ENCODE measurements at regions not wholly inside any gene's neighbourhood (a gene's known extent, or its start where the extent isn't known, plus 50 kb on each side); places are given as distances from the start of the nearest gene placed in this dataset.
A peak's percentile ranks its signal among the peaks of the same experiment; 100 is the strongest.
"Not testable (repeated sequence)": the region's sequence is repeated elsewhere in the genome, so short reads cannot be mapped to it uniquely, and the experiment has no call there.

DNA sequence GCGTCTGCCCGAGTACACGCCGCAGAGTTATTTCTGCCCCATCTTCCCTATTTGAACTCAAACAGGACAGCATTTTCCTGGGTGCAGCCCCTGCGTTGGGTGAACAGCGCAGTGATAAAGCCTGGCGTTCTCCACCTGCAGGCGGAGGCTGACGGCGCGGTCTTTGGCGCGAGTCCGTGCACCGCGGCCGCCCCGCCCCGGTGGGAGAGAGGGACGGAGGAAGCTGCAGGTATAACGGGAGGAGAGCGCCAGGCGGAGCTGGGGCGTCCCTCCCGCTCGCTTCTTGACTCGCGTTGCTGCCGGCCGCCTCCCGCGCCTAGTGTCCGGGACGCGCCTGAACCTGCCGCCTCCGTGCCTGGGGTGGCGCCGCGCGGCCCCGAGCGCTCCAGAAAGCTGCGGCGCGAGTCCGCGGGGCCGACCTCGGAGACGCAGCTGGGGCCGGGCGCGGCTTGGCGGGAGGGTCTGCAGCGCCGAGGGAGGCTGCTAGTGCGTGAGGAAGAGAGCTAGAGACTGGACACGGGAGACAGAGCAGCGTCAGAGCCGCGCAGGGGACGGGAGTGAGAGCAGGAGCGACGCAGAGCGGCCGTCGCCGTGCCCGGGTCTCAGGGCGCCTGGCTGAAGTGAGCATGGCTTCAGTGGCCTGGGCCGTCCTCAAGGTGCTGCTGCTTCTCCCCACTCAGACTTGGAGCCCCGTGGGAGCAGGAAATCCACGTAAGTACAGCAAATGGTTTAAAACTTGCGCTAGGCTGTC is 140.7 kb downstream of the SPATA31A7 start:
- H3K27ac ChIP-seq: peak overlapping the region in 1 of 2 donors; percentile 43
- not testable (repeated sequence) for H3K36me3 ChIP-seq; DNase-seq (ENCODE audit: low spot score); H3K27me3 ChIP-seq; H3K9me3 ChIP-seq; H3K4me1 ChIP-seq
- H3K4me3 ChIP-seq: peak overlapping the region; percentile 41 to 45

- not testable (repeated sequence) for H3K9me3 ChIP-seq; H3K4me1 ChIP-seq; DNase-seq (ENCODE audit: low spot score); H3K27ac ChIP-seq; H3K36me3 ChIP-seq; H3K4me3 ChIP-seq; H3K27me3 ChIP-seq
Measured at GRCh38 chr9:61356936-61357335, 167.1 kb downstream of the SPATA31A7 start.

GRCh38 chr9:61374390-61374789 is 184.6 kb downstream of the SPATA31A7 start:
- H3K4me3 ChIP-seq; H3K4me1 ChIP-seq; H3K27ac ChIP-seq; H3K27me3 ChIP-seq; H3K9me3 ChIP-seq; H3K36me3 ChIP-seq; DNase-seq (ENCODE audit: low spot score): not testable (repeated sequence)

- not testable (repeated sequence) for H3K4me3 ChIP-seq; DNase-seq (ENCODE audit: low spot score); H3K9me3 ChIP-seq; H3K4me1 ChIP-seq; H3K27me3 ChIP-seq; H3K36me3 ChIP-seq; H3K27ac ChIP-seq
Measured at GRCh38 chr9:61376159-61376558, 186.3 kb downstream of the SPATA31A7 start.

DNA sequence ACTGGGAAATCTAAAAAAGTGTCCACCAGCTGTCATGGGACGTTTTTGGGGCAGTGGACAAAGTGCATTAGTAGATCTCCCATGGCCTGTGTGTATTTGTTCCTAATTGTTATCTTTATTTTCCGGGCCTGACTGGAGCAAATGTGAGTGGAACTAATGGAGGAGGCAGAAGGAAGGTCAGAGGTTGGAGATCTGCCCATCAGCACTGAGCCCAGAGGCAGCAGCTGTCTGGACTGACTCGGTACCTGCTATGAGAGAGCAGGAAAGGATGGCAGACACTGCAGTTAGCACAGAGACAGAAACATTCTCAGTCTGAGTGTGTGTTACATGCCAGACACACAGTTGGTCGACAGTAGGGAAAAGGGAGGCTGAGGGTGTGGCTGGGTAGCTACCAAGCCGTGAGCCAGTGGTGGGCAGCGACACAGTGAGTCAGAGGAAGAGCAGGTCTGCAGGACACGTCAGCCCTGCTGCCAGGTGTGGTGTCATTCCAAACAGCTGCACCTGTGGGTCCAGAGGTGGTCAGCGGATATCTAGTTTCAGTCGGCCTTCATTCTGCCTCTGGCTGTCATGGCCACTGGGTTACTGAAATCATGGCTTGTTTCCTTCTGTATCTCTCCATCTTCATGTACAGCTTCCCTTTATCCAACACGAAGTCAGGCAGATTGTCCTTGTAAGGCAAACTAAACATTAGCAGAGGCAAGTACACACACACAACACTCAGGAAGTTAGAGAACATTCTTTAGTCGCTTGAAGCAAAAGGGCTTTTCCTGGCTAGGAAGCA is 196.4 kb downstream of the SPATA31A7 start:
- not testable (repeated sequence) for H3K36me3 ChIP-seq; H3K4me1 ChIP-seq; DNase-seq (ENCODE audit: low spot score); H3K4me3 ChIP-seq; H3K9me3 ChIP-seq; H3K27me3 ChIP-seq; H3K27ac ChIP-seq

DNA sequence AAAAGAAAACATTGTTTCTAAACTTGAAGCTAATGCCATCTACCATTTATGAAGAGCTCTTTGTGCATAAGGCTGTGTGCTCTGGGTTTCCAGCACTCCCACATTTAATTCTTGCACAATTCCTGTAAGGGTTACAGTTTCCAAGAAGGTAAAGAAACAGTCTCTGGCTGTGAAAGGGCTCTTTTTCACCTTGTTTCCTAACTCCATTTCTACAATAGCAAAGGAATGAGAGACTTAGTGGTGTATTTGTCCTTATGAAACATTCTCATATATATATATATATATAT is 196.9 kb downstream of the SPATA31A7 start:
- H3K4me1 ChIP-seq; DNase-seq (ENCODE audit: low spot score); H3K27ac ChIP-seq; H3K36me3 ChIP-seq; H3K4me3 ChIP-seq; H3K9me3 ChIP-seq; H3K27me3 ChIP-seq: not testable (repeated sequence)

- H3K9me3 ChIP-seq; DNase-seq (ENCODE audit: low spot score); H3K27ac ChIP-seq; H3K27me3 ChIP-seq; H3K4me3 ChIP-seq; H3K4me1 ChIP-seq; H3K36me3 ChIP-seq: not testable (repeated sequence)
Measured at GRCh38 chr9:61402692-61403091, 212.9 kb downstream of the SPATA31A7 start.

GRCh38 chr9:61411933-61412605 is 222.2 kb downstream of the SPATA31A7 start:
- H3K27me3 ChIP-seq; H3K36me3 ChIP-seq; H3K4me1 ChIP-seq; H3K27ac ChIP-seq; DNase-seq (ENCODE audit: low spot score); H3K9me3 ChIP-seq; H3K4me3 ChIP-seq: not testable (repeated sequence)

GRCh38 chr9:61412738-61413137 is 222.9 kb downstream of the SPATA31A7 start:
- H3K4me3 ChIP-seq; H3K27me3 ChIP-seq; H3K9me3 ChIP-seq; DNase-seq (ENCODE audit: low spot score); H3K27ac ChIP-seq; H3K36me3 ChIP-seq; H3K4me1 ChIP-seq: not testable (repeated sequence)

- not testable (repeated sequence) for H3K9me3 ChIP-seq; H3K36me3 ChIP-seq; DNase-seq (ENCODE audit: low spot score); H3K27ac ChIP-seq; H3K4me3 ChIP-seq; H3K27me3 ChIP-seq; H3K4me1 ChIP-seq
Measured at GRCh38 chr9:61418174-61418573, 228.3 kb downstream of the SPATA31A7 start.

DNA sequence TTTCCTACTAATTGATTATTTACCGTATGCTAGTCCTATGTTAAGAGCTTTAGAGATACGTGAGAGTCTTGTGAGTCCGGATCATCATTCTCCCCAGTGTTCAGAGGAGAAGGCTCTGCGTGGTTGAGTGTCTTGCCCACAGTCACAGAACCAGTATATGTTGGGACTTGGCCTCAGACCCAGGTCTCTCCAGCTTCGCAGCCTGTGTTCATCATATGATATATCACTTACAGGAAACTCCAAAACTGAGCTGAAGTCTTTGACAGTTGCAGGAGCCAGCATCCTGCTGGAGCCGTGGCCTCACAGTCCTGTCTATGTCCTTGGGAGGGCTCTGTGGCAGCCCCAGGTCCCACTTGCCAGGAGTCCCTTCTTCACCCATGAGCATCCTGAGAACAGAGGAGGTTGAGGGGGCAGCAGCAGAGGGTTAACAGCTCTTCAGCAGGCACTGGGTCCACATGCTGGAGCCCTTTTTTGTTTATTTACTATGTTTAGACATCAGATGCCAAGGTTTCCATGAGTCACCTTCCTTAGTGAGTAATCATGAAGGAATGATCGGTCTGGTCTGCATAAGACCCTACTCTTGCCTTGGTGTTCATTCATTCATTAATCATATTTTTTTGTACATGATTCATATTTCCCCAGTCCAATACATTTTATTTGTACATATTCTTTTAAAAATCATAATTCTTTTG is 230.6 kb downstream of the SPATA31A7 start:
- not testable (repeated sequence) for H3K4me1 ChIP-seq; H3K36me3 ChIP-seq; H3K27ac ChIP-seq; H3K4me3 ChIP-seq; H3K9me3 ChIP-seq; DNase-seq (ENCODE audit: low spot score); H3K27me3 ChIP-seq

- DNase-seq (ENCODE audit: low spot score); H3K36me3 ChIP-seq; H3K27ac ChIP-seq; H3K4me3 ChIP-seq; H3K9me3 ChIP-seq; H3K27me3 ChIP-seq; H3K4me1 ChIP-seq: not testable (repeated sequence)
Measured at GRCh38 chr9:61447189-61447588, 257.4 kb downstream of the SPATA31A7 start.

- not testable (repeated sequence) for H3K4me3 ChIP-seq; DNase-seq (ENCODE audit: low spot score)
Measured at GRCh38 chr9:61460860-61461259, 271.0 kb downstream of the SPATA31A7 start.

More at GRCh38 chr9:61460860-61461259, 271.0 kb downstream of the SPATA31A7 start:
- H3K27me3 ChIP-seq, H3K4me1 ChIP-seq, H3K36me3 ChIP-seq, H3K9me3 ChIP-seq, H3K27ac ChIP-seq: not testable (repeated sequence)

Data from right atrium auricular region (tissue), 2 donors.